HG02642 (cell line): ENCODE measurements at regions not wholly inside any gene's neighbourhood (a gene's known extent, or its start where the extent isn't known, plus 50 kb on each side); places are given as distances from the start of the nearest gene placed in this dataset.

Experiments
- ATAC-seq: cut with Tn5 transposase; IDR thresholded peaks from one replicate; pipeline ENCODE4 v1.9.1; 2021; ENCODE audit warnings: mild to moderate bottlenecking; ENCODE audit not compliant: unreplicated experiment, poor library complexity

GRCh38 chr1:69483246-69483645 is 84.5 kb upstream of the LRRC7 start:
- no peak for ATAC-seq

DNA sequence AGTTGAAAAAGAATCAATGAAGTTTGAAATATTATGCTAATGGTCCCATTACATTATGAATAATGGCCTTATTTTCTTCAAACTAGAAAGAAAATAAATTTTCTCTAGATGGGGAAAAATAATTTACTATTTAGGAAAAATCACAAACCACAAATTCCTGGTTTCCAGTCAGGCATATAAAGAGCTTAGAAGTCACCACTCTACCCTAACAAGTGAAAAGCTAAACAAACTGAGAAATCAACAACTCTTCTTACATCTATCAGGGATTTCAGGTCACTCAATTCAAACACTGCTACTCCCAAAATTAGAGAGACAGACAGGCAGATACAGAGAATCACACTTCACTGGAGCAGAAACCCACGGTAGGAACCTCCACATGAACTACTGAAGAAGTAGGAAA is 82.1 kb upstream of the LRRC7 start:
- ATAC-seq: no peak

DNA sequence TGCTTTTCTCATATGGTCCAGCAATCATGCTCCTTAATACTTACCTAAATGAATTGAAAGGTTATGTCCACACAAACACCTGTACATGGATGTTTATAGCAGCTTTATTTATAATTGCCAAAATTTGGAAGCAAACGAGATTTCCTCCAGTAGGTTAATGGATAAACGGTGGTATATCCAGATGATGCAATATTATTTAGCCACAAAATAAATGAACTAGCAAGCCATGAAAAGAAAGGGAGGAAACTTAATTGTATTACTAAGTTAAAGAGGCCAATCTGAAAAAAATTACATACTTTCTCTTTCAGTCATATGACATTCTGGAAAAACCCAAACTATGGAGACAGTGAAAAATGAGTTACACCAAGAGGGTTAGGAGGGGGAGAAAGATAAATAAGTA is 76.3 kb upstream of the LRRC7 start:
- ATAC-seq: no peak

DNA sequence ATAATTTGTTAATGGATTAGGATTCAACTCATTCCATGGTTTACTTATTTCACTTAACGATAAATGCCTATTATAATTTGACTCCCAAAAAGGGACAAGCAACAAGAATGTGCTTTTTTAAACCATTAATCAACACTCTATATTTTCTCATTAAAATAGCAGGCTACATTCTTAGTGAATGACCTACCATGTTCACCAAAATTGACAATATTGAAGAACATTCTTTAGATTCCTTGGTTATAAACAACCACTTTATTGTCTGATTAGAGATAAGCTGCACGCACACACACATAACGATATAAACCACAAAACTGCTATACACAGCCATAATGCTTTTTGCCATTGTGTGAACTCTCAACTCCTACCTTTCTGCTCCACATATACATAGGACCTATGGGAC is 75.4 kb upstream of the LRRC7 start:
- no peak for ATAC-seq

- ATAC-seq: no peak
Measured at GRCh38 chr1:69494221-69494620, 73.5 kb upstream of the LRRC7 start.

DNA sequence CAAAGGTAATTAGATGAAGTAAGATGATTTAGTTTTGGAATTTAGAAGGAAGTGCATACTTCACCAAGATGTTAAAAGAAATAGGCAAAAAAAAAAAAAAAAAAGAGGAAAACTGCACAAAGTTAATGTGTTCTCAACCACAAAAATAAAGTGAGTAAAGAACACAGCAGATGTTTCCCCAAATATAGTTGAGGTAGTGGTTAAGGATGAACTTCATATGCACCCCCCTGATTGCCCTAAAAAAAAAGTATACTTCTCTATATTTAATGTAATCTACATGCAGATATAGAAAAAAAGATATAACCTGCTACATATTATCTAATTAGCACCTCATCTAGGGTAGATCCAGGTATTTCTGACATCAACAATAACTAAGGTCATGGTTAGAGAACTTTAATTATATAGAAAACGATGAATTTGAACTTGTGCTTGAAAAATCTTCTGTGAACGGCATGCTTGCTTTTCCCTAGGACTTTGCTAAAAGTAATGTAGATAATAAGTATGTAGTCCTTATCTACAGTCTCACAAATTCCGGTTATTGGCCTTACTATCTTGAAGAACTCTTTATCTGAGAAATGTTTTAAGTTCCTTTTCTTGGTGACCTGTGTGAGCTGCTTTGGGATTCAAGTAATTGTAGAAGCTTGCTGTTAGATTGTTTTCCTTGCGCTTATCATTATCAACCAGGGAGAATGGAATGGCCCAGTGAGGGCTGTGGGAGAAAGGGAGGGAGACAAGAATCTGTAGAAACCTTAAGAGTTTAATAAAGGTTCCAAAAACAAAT is 70.1 kb upstream of the LRRC7 start:
- no peak for ATAC-seq

DNA sequence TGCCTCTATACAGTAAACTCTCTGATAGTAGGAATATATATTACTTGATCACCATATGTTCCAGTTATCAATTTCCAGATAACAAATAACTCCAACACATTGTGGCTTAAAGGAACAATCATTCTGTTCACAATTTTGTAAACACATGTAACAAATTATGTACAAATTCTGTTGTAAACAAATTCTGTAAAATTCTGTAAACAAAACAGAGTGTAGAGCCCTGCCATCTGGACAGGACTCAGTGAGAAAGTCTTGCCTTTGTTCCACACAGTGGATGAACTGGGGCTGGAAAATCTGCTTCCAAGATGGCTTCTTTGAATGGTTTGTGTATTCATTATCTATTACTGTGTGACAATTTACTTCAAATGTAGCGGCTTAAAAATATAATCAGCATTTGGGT is 69.0 kb upstream of the LRRC7 start:
- ATAC-seq: no peak

DNA sequence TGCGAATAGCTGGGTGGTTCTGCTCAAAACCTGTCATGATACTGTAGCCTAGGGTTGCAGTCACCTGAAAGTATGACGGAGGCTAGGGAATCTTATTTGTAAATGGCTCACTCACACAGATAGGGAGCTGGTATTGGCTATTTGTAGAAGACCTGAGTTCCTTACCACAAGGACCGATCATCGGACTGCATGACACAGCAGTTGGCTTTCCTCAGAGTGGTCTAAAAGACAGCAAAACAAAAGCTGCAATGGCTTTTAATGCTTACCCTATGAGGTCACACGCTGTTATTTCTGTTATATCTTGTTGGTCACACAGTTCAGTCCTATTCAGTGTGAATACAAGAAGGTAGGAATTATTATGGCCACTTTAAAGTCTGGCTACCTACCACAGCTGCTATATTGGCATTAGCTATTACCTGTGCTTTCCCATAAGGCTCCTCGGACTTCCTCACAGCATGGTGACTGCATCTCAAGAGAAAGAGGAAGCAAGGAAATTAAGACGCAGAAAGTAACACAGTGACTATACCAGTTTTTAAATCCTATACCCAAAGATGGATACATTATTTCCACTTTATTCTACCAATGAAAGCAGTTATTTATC is 68.4 kb upstream of the LRRC7 start:
- no peak for ATAC-seq

- ATAC-seq: no peak
Measured at GRCh38 chr1:69502991-69503390, 64.7 kb upstream of the LRRC7 start.

- no peak for ATAC-seq
Measured at GRCh38 chr1:69504730-69505252, 62.9 kb upstream of the LRRC7 start.

- ATAC-seq: no peak
Measured at GRCh38 chr1:69506311-69506710, 61.4 kb upstream of the LRRC7 start.

DNA sequence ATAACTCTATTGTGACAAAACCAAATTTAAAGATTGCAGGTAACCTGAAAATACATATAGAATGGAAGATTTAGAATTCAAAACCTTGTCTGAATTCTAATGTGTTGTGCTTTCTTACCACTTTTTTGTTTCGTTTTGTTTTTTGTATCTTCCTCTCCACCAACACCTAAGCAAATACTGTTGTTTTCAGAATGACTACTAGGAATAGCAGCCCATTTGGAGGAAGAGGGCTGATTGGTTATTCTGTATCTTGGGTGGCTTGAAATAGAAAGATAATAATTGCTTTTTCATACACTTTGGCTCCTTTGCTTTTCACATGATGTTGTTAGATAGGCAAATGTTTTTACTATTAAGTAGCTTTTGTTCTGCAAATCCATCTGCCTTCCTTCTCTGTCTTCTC is 61.0 kb upstream of the LRRC7 start:
- ATAC-seq: no peak

- no peak for ATAC-seq
Measured at GRCh38 chr1:69510026-69510425, 57.7 kb upstream of the LRRC7 start.

DNA sequence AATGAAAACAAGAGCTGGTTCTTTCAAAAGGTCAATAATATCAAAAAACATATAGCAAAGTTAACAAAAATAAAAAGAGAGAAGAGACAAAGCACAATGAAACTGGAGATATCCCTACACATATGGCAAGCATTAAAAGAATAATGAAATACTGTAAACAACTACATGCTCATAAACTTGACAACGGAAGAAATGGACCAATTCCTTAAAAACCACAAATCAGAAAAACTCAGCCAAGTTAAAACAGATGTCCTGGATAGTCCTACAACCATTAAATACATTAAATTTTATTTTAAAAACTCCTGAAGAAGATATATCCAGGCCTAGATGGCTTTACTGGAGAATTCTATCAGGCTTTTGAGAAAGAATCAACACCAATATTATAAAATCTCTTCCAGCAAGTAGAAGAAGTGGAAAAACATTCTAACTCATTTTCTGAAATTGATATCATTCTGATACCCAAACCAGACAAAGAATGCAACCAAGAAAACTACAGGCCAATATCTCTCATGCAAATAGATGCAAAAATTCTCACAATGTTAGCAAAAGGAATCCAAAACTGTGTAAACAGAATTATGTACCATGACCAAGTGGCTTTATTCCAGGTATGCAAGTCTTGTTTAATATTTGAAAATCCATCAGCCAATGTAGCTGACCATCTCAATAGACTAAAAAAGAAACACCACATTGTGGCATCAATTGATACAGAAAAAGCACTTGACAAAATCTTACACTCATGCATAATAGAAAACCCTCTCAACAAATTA is 56.1 kb upstream of the LRRC7 start:
- ATAC-seq: no peak

DNA sequence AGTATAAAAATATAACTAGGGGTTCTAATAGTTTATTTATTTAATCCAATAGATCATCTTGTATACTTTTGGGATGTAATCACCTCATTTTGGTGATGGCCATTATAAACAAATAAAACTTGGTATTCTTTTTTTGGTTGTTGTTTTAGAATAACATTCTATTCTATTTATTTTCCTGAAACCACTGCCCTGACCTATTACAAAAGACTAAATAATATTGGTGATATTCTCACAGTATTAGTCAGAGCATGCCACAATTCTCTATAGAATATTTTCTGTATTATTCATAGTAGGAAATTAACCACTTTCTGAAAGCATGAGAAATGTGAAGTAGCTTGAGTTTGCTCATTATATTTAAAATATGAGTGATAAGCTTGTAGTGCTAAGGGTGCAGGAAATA is 54.1 kb upstream of the LRRC7 start:
- no peak for ATAC-seq
